ENCODE measurements at regions not wholly inside any gene's neighbourhood (a gene's known extent, or its start where the extent isn't known, plus 50 kb on each side); places are given as distances from the start of the nearest gene placed in this dataset.

- H3K14ac ChIP-seq (ENCODE audit: insufficient read length), result no peak overlapping the region
- H3K56ac ChIP-seq (replicated peaks; ENCODE audit: insufficient read length, low read depth, low read length), result no peak overlapping the region
- H3K4me2 ChIP-seq (ENCODE audit: insufficient read depth in 1 of 2, low read depth in 2 of 2, low read length in 2 of 2), result no peak overlapping the region
- H2AFZ ChIP-seq (ENCODE audit: low read length), result no peak overlapping the region
- no peak overlapping the region for H3K27ac ChIP-seq (ENCODE audit: low read depth, low read length)
- H2BK120ac ChIP-seq (replicated peaks; ENCODE audit: low read depth, low read length), result no peak overlapping the region
- no peaks in the 10 kb centered on the region for H3K23me2 ChIP-seq (ENCODE audit: low read depth, low read length)
- DNase-seq (ENCODE audit: low read depth in 1 of 2, low spot score in 2 of 2) (no peak), FAIRE-seq (no peak)
- H3K36me3 ChIP-seq (ENCODE audit: control insufficient read depth in 2 of 4, insufficient read depth in 4 of 4, low read length in 3 of 4), result no peaks in the 10 kb centered on the region
- H2BK15ac ChIP-seq (ENCODE audit: low read length), result no peak overlapping the region
- H4K8ac ChIP-seq (ENCODE audit: extremely low read depth, insufficient read depth, low read length), result no peak overlapping the region
- H2AK5ac ChIP-seq (ENCODE audit: low read depth, low read length), result no peak overlapping the region
- H3K9me3 ChIP-seq (ENCODE audit: insufficient read depth in 2 of 2, low read depth in 1 of 2, low read length in 1 of 2), result no peaks in the 10 kb centered on the region
- no peak overlapping the region for H3K4me3 ChIP-seq (ENCODE audit: extremely low read depth in 1 of 4, insufficient read depth in 2 of 4, low read depth in 3 of 4, low read length in 4 of 4)
- no peak overlapping the region for H3K9ac ChIP-seq (replicated peaks in 1 of 4; ENCODE audit: extremely low read depth in 1 of 4, low read depth in 3 of 4, low read length in 3 of 4)
- H3K23ac ChIP-seq (ENCODE audit: insufficient read length), result no peak overlapping the region
- TF ChIP-seq BCL11A (IDR thresholded peaks at IDR 0.05; ENCODE audit: low read depth in 2 of 2, low read length in 2 of 2) (no peak), RBBP5 (IDR thresholded peaks at IDR 0.05; ENCODE audit: borderline replicate concordance, low read depth, low read length) (no peak), GTF2F1 (IDR thresholded peaks at IDR 0.05; ENCODE audit: borderline replicate concordance, low read depth, low read length) (no peak), SP1 (IDR thresholded peaks at IDR 0.05; ENCODE audit: low read depth, low read length) (no peak), TAF1 (IDR thresholded peaks at IDR 0.05; ENCODE audit: low read depth, low read length) (no peak), EGR1 (IDR thresholded peaks at IDR 0.05; ENCODE audit: borderline replicate concordance, low read depth, low read length) (no peak), GABPA (IDR thresholded peaks at IDR 0.05; ENCODE audit: borderline replicate concordance, insufficient read depth, low read length) (no peak), TAF7 (optimal IDR thresholded peaks at IDR 0.05; ENCODE audit: borderline replicate concordance, low read depth, low read length) (no peak), POU5F1 (IDR thresholded peaks at IDR 0.05; ENCODE audit: low read depth, low read length) (no peak), CEBPB (IDR thresholded peaks at IDR 0.05; ENCODE audit: low read depth, low read length) (no peak), KDM5A (IDR thresholded peaks at IDR 0.05; ENCODE audit: low read length) (no peak), KDM4A (IDR thresholded peaks at IDR 0.05; ENCODE audit: low read depth, low read length, severe bottlenecking) (no peak), MAX (IDR thresholded peaks at IDR 0.05) (no peak), SRF (IDR thresholded peaks at IDR 0.05; ENCODE audit: low read depth, low read length) (no peak)
- H3K18ac ChIP-seq (ENCODE audit: extremely low read depth, low read length), result no peak overlapping the region
- peaks cover 0 to 5% (median under 1%) of the 10 kb centered on the region in 4 experiments; a peak in 2 of 7 replicates for H3K4me1 ChIP-seq (replicated peaks in 1 of 4; ENCODE audit: control insufficient read depth in 3 of 4, insufficient read depth in 4 of 4, low read length in 3 of 4)
- no peak overlapping the region for H2BK20ac ChIP-seq (ENCODE audit: low read length)
- no peaks in the 10 kb centered on the region for H3K79me2 ChIP-seq (ENCODE audit: control insufficient read depth in 1 of 2, insufficient read depth in 2 of 2, low read length in 2 of 2)
- no peaks in the 10 kb centered on the region for H3K79me1 ChIP-seq (ENCODE audit: low read depth, low read length)
- H3K27me3 ChIP-seq (replicated peaks in 1 of 4; ENCODE audit: control insufficient read depth in 3 of 4, extremely low read depth in 1 of 4, insufficient read depth in 3 of 4, low read length in 3 of 4), result no peaks in the 10 kb centered on the region
- no peak overlapping the region for H2BK5ac ChIP-seq (ENCODE audit: low read depth, low read length)
- 100% methylated on average over 1 of the region's 1 CpG; no CpG with 5 or more reads in 1 of the 2 experiments for WGBS, 2 experiments (ENCODE audit: extremely low coverage in 1 of 2, insufficient coverage in 1 of 2, insufficient read length in 1 of 2, insufficient replicate concordance in 2 of 2, low coverage in 1 of 2, low lambda C conversion rate in 2 of 2, missing lambda C conversion rate in 1 of 2)
- H3K4ac ChIP-seq (replicated peaks; ENCODE audit: insufficient read length, low read depth, low read length), result no peak overlapping the region
- no peak overlapping the region for H4K91ac ChIP-seq (replicated peaks; ENCODE audit: insufficient read length, low read length)
- H4K20me1 ChIP-seq (replicated peaks in 1 of 2; ENCODE audit: control insufficient read depth in 1 of 2, insufficient read depth in 2 of 2, low read length in 2 of 2), result no peaks in the 10 kb centered on the region
- ChIA-PET CTCF (ENCODE audit: partially characterized antibody) (no interaction called here), POLR2A (ENCODE audit: partially characterized antibody) (no interaction called here)
- H2BK12ac ChIP-seq (ENCODE audit: low read depth, low read length), result no peak overlapping the region
- no peak overlapping the region for H4K5ac ChIP-seq (ENCODE audit: insufficient read length, low read depth, low read length)
Measured at GRCh38 chr15:87591042-87591441, 665.5 kb downstream of the NTRK3 start.
